IMR-90 (cell line): ENCODE measurements at regions not wholly inside any gene's neighbourhood (a gene's known extent, or its start where the extent isn't known, plus 50 kb on each side); places are given as distances from the start of the nearest gene placed in this dataset.

Source experiments
- ATAC-seq: fragments of 200-7000 bp; cut with Tn5 transposase; 2 replicates; pipeline ENCODE4 v1.9.1; 2020; ENCODE audit warnings: low read depth, mild to moderate bottlenecking, moderate library complexity
- BruUV-seq: library from RNA; stranded (reverse); fragments of 400-500 nt; replicated peaks from 2 replicates; lab custom pipeline; 2021; lab: Mats Ljungman, UMichigan
- CTCF ChIA-PET: fragments of 300-600 bp; formaldehyde crosslinking; extraction: SDS; loops from one replicate; lab custom pipeline; 2021; ENCODE audit warnings: antibody characterized with exemption; lab: Yijun Ruan, JAX
- POLR2A ChIA-PET: fragments of 300-600 bp; sonication (Branson Sonifier 250); formaldehyde crosslinking; loops from one replicate; lab custom pipeline; 2022; ENCODE audit warnings: antibody characterized with exemption; ENCODE audit not compliant: unreplicated experiment; lab: Charles Lee
- DNase-seq: peaks from one replicate; pipeline ENCODE4 v3.0.0; 2013
- H2AFZ ChIP-seq: replicated peaks from 2 replicates; pipeline ENCODE3; 2013; ENCODE audit warnings: low read length, mild to moderate bottlenecking; ENCODE audit not compliant: poor library complexity
- H2AK5ac ChIP-seq: 2 replicates; pipeline ENCODE4 v1.6.1; 2013; ENCODE audit warnings: low read depth, low read length, inconsistent platforms
- H2AK9ac ChIP-seq: replicated peaks from 2 replicates; pipeline ENCODE3; 2013; ENCODE audit warnings: mild to moderate bottlenecking, low read depth, low read length, moderate library complexity; ENCODE audit not compliant: poor library complexity
- H2BK120ac ChIP-seq: 2 replicates; pipeline ENCODE4 v1.6.1; 2013; ENCODE audit warnings: low read depth, low read length, inconsistent platforms
- H2BK15ac ChIP-seq: 3 replicates; pipeline ENCODE4 v1.6.1; 2013; ENCODE audit warnings: low read depth, low read length, inconsistent platforms
- H2BK20ac ChIP-seq: 2 replicates; pipeline ENCODE4 v1.6.1; 2013; ENCODE audit warnings: low read depth, mild to moderate bottlenecking, inconsistent platforms, low read length, moderate library complexity
- H2BK5ac ChIP-seq: 2 replicates; pipeline ENCODE4 v1.6.1; 2013; ENCODE audit warnings: mild to moderate bottlenecking, low read depth, low read length, inconsistent platforms; ENCODE audit not compliant: poor library complexity, severe bottlenecking
- H3K14ac ChIP-seq: replicated peaks from 2 replicates; pipeline ENCODE4 v1.6.1; 2013; ENCODE audit warnings: low read depth, low read length, inconsistent platforms
- H3K18ac ChIP-seq: 2 replicates; pipeline ENCODE4 v1.6.1; 2013; ENCODE audit warnings: low read depth, low read length, control low read depth
- H3K23ac ChIP-seq: 2 replicates; pipeline ENCODE4 v1.6.1; 2013; ENCODE audit warnings: low read depth, low read length, inconsistent platforms
- H3K27ac ChIP-seq: 2 replicates; pipeline ENCODE4 v1.5.1; 2013; ENCODE audit warnings: mild to moderate bottlenecking, control low read depth, low read length; ENCODE audit not compliant: insufficient read depth
- H3K27me3 ChIP-seq: 2 replicates; pipeline ENCODE4 v1.6.1; 2013; ENCODE audit warnings: low read length; ENCODE audit not compliant: control insufficient read depth, insufficient read depth
- H3K36me3 ChIP-seq: 2 replicates; pipeline ENCODE4 v1.6.1; 2013; ENCODE audit warnings: low read length, mixed read lengths; ENCODE audit not compliant: control insufficient read depth, insufficient read depth
- H3K4ac ChIP-seq: 2 replicates; pipeline ENCODE4 v1.6.1; 2013; ENCODE audit warnings: low read depth, low read length, inconsistent platforms
- H3K4me1 ChIP-seq: 2 replicates; pipeline ENCODE4 v1.6.1; 2013; ENCODE audit warnings: low read length, mixed read lengths; ENCODE audit not compliant: control insufficient read depth, insufficient read depth
- H3K4me2 ChIP-seq: 2 replicates; pipeline ENCODE4 v1.6.1; 2013; ENCODE audit warnings: low read depth, mild to moderate bottlenecking, control low read depth, low read length, moderate library complexity
- H3K4me3 ChIP-seq: 2 replicates; pipeline ENCODE4 v1.5.1; 2013; ENCODE audit warnings: low read depth, mild to moderate bottlenecking, control low read depth, low read length, moderate library complexity; ENCODE audit not compliant: insufficient read depth
- H3K56ac ChIP-seq: 2 replicates; pipeline ENCODE4 v1.6.1; 2013; ENCODE audit warnings: low read length, inconsistent platforms; ENCODE audit not compliant: insufficient read depth; ENCODE audit errors: extremely low read depth
- H3K79me1 ChIP-seq, 2 experiments: 2 replicates each; pipeline ENCODE4 v1.6.1; 2013; ENCODE audit warnings: low read length in 2 of 2, inconsistent platforms in 1 of 2, low read depth in 1 of 2
- H3K9ac ChIP-seq: 2 replicates; pipeline ENCODE4 v1.6.1; 2013; ENCODE audit warnings: low read depth, low read length, control low read depth
- H3K9me1 ChIP-seq: 2 replicates; pipeline ENCODE4 v1.6.1; 2013; ENCODE audit warnings: low read length, inconsistent platforms; ENCODE audit not compliant: insufficient read depth
- H3K9me3 ChIP-seq: 2 replicates; pipeline ENCODE4 v1.6.1; 2013; ENCODE audit warnings: low read length; ENCODE audit not compliant: control insufficient read depth, insufficient read depth
- H4K20me1 ChIP-seq: 2 replicates; pipeline ENCODE4 v1.6.1; 2013; ENCODE audit warnings: low read length, inconsistent platforms; ENCODE audit not compliant: insufficient read depth
- H4K5ac ChIP-seq: 2 replicates; pipeline ENCODE4 v1.6.1; 2013; ENCODE audit warnings: mild to moderate bottlenecking, low read depth, low read length, control low read depth
- H4K8ac ChIP-seq, 2 experiments: 2 replicates each; pipeline ENCODE4 v1.6.1; 2013; ENCODE audit warnings: low read depth in 2 of 2, low read length in 2 of 2, control low read depth in 1 of 2, inconsistent platforms in 1 of 2
- H4K91ac ChIP-seq: 2 replicates; pipeline ENCODE4 v1.6.1; 2013; ENCODE audit warnings: low read depth, low read length, inconsistent platforms; ENCODE audit not compliant: insufficient read depth
- CEBPB ChIP-seq: IDR thresholded peaks from 2 replicates; pipeline ENCODE4 v1.6.1; 2012; ENCODE audit warnings: low read depth, low read length, improper control_type of control experiment
- ELK1 ChIP-seq: fragments of 150-350 bp; IDR thresholded peaks from 2 replicates; pipeline ENCODE4 v1.6.1; 2016; ENCODE audit warnings: low read depth, mild to moderate bottlenecking, low read length, moderate library complexity, borderline replicate concordance
- MAFK ChIP-seq: IDR thresholded peaks from 2 replicates; pipeline ENCODE4 v1.6.1; 2012; ENCODE audit warnings: low read depth, low read length, improper control_type of control experiment
- RFX5 ChIP-seq: IDR thresholded peaks from 2 replicates; pipeline ENCODE4 v1.8.0; 2012; ENCODE audit warnings: low read depth, mild to moderate bottlenecking, low read length, moderate library complexity
- WGBS, 2 experiments: methylation state at CpG; one replicate each; pipeline versions ENCODE4 v1.1.5 to v1.1.7; 2013; ENCODE audit warnings: missing lambda C conversion rate in 2 of 2; ENCODE audit not compliant: insufficient read length in 1 of 2; ENCODE audit errors: extremely low coverage in 2 of 2; 5-methylcytosine and 5-hydroxymethylcytosine counted together
- dilution Hi-C: fragments of 300-500 bp; cut with HindIII; formaldehyde crosslinking; loops from one replicate; pipeline ENCODE4 v1.14.3; 2018; ENCODE audit warnings: low sequenced_read_pairs; ENCODE audit not compliant: unreplicated experiment
- in situ Hi-C: fragments of 300-500 bp; cut with MboI; formaldehyde crosslinking; loops from 3 replicates; pipeline ENCODE4 v1.14.3; 2019; ENCODE audit warnings: low sequenced_read_pairs, inconsistent platforms, mixed read lengths
- intact Hi-C: fragments of 100-400 bp; cut with micrococcal nuclease; formaldehyde crosslinking; loops from 2 replicates; pipeline ENCODE4 v1.10.0; 2022

GRCh38 chr18:65988972-65989371 is 238.2 kb downstream of the CDH7 start:
- Histone ChIP-seq H3K36me3 (no peaks in the 10 kb centered on the region), H2BK20ac (no peak overlapping the region), H3K79me1 (no peaks in the 10 kb centered on the region), H3K9ac (no peak overlapping the region), H4K91ac (no peak overlapping the region), H3K9me3 (peaks cover 2% of the 10 kb centered on the region; the same call in 1 of the 2 replicates), H3K4me1 (no peaks in the 10 kb centered on the region), H2BK15ac (no peak overlapping the region), H2AFZ (no peak overlapping the region), H3K18ac (no peak overlapping the region), H3K56ac (no peak overlapping the region), H2AK5ac (no peak overlapping the region), H3K4me2 (no peak overlapping the region), H4K5ac (no peak overlapping the region), H4K8ac (no peak overlapping the region), H2BK120ac (no peak overlapping the region), H3K14ac (no peak overlapping the region), H3K27ac (no peak overlapping the region), H2AK9ac (no peak overlapping the region), H4K20me1 (no peaks in the 10 kb centered on the region), H3K4me3 (no peak overlapping the region), H3K9me1 (no peaks in the 10 kb centered on the region), H3K23ac (no peak overlapping the region), H3K27me3 (no peaks in the 10 kb centered on the region), H2BK5ac (no peak overlapping the region), H3K4ac (no peak overlapping the region)
- in situ Hi-C loops (no loop called here), intact Hi-C loops (no loop called here), dilution Hi-C loops (no loop called here)
- ChIA-PET CTCF (no interaction called here), POLR2A (interaction anchor here (0.6 kb wide), 1 partner anchor 77 kb away, joined by 4 read pairs; no protein-coding TSS in a partner anchor)
- no TSS peak for BruUV-seq
- DNase-seq (no peak), ATAC-seq (no peak)
- no peak for TF ChIP-seq CEBPB
- no peak for TF ChIP-seq ELK1
- TF ChIP-seq MAFK = peak; percentile 94
- no peak for TF ChIP-seq RFX5
- WGBS, 2 experiments = no CpG with 5 or more reads among the region's 3 CpGs
